ENCODE measurements at regions not wholly inside any gene's neighbourhood (a gene's known extent, or its start where the extent isn't known, plus 50 kb on each side); places are given as distances from the start of the nearest gene placed in this dataset.

- no peak for TF ChIP-seq JUND (IDR thresholded peaks at IDR 0.05)
- no peak for TF ChIP-seq POLR2AphosphoS5 (IDR thresholded peaks at IDR 0.05; ENCODE audit: low read depth, low read length)
- no peak for TF ChIP-seq CBX3 (IDR thresholded peaks at IDR 0.05; ENCODE audit: low read depth)
- TF ChIP-seq, protein P1, sequence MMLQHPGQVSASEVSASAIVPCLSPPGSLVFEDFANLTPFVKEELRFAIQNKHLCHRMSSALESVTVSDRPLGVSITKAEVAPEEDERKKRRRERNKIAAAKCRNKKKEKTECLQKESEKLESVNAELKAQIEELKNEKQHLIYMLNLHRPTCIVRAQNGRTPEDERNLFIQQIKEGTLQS (IDR thresholded peaks at IDR 0.05): no peak
- TF ChIP-seq POLR2A (IDR thresholded peaks at IDR 0.05; ENCODE audit: borderline replicate concordance, extremely low read depth, insufficient read depth, insufficient read length): no peak
- no peak for TF ChIP-seq SP1 (IDR thresholded peaks at IDR 0.05; ENCODE audit: low read depth)
- no peak for TF ChIP-seq YY1 (IDR thresholded peaks at IDR 0.05; ENCODE audit: extremely low read depth, insufficient replicate concordance, low read depth, low read length)
- TF ChIP-seq FOSL1 (IDR thresholded peaks at IDR 0.05; ENCODE audit: low read depth): no peak
- TF ChIP-seq TCF7L2 (IDR thresholded peaks at IDR 0.05; ENCODE audit: borderline replicate concordance, extremely low read depth, insufficient read depth, insufficient read length): no peak
- no peak for TF ChIP-seq REST (IDR thresholded peaks at IDR 0.05; ENCODE audit: low read depth)
- TF ChIP-seq ZBTB33 (IDR thresholded peaks at IDR 0.05; ENCODE audit: extremely low read depth, insufficient replicate concordance, low read length): no peak
- POLR2A ChIA-PET: no interaction called here
These were observed 53.7 kb upstream of the PARD3B start for GRCh38 chr2:204491528-204491927.

More at GRCh38 chr2:204491528-204491927, 53.7 kb upstream of the PARD3B start:
- no peak overlapping the region for H3K4me2 ChIP-seq (ENCODE audit: low read length)
- H3K36me3 ChIP-seq (ENCODE audit: control insufficient read depth in 1 of 2, insufficient read depth in 2 of 2, low read length in 2 of 2): no peaks in the 10 kb centered on the region
- ChIA-PET RAD21 (ENCODE audit: low non-redundant PET in 1 of 2, low total read pairs in 2 of 2, uncharacterized antibody in 2 of 2, unreplicated experiment in 2 of 2) (no interaction called here), CTCF (no interaction called here)
- no peaks in the 10 kb centered on the region for H3K79me2 ChIP-seq (ENCODE audit: insufficient read depth, low read length)
- H3K9me3 ChIP-seq (ENCODE audit: control insufficient read depth in 1 of 2, insufficient read depth in 1 of 2, low read depth in 1 of 2, low read length in 2 of 2): no peaks in the 10 kb centered on the region
- H3K4me3 ChIP-seq (replicated peaks in 1 of 2; ENCODE audit: low read depth in 1 of 2, low read length in 2 of 2): no peak overlapping the region
- H3K27ac ChIP-seq (ENCODE audit: low read depth, low read length): no peak overlapping the region
- H3K9me2 ChIP-seq (ENCODE audit: insufficient read depth): no peaks in the 10 kb centered on the region
- ATAC-seq (no peak), DNase-seq (ENCODE audit: low read depth, low spot score) (no peak)
- no peak overlapping the region for H2AFZ ChIP-seq (ENCODE audit: low read depth, low read length, poor library complexity, severe bottlenecking)
- no peak overlapping the region for H3K9ac ChIP-seq (ENCODE audit: low read length)
- H3K27me3 ChIP-seq (ENCODE audit: insufficient read depth, low read length): 0 out of 2 replicates have a peak, but pooled peaks cover 6% of the 10 kb centered on the region
- no TSS peak for BruUV-seq (replicated peaks)
- H3K4me1 ChIP-seq (ENCODE audit: control insufficient read depth in 1 of 2, insufficient read depth in 2 of 2, low read length in 2 of 2): no peaks in the 10 kb centered on the region
- H4K20me1 ChIP-seq (ENCODE audit: insufficient read depth): no peaks in the 10 kb centered on the region
- intact Hi-C loops (cut with micrococcal nuclease): no loop called here
